Stimulated activated naive B cell treated with anti-CD40 and anti-IgM and Interleukin-4, amounts not matched to agents 10 μg/mL and 1 μg/mL and 100 μg/mL, for 72 hours (primary cell): ENCODE measurements at regions not wholly inside any gene's neighbourhood (a gene's known extent, or its start where the extent isn't known, plus 50 kb on each side); places are given as distances from the start of the nearest gene placed in this dataset.

ENCODE experiments used
- ATAC-seq, 2 donors: fragments of 150-1000 bp; cut with Tn5 transposase; replicated peaks; 2 replicates each; pipeline ENCODE4 v1.10.0; 2021; ENCODE audit warnings: moderate library complexity in 1 of 2
- DNase-seq: peaks from one replicate; pipeline ENCODE4 v3.0.0; 2021
- H3K27ac Mint-ChIP-seq: one replicate; pipeline ENCODE4 v1.8.0; 2022; ENCODE audit warnings: mild to moderate bottlenecking, mixed read lengths
- H3K27me3 Mint-ChIP-seq, 2 donors: one replicate each; pipeline ENCODE4 v1.8.0; 2022; ENCODE audit warnings: mixed read lengths in 2 of 2
- H3K36me3 Mint-ChIP-seq, 2 donors: one replicate each; pipeline ENCODE4 v1.8.0; 2022; ENCODE audit warnings: mixed read lengths in 2 of 2, mild to moderate bottlenecking in 1 of 2
- H3K4me1 Mint-ChIP-seq, 2 donors: one replicate each; pipeline ENCODE4 v1.8.0; 2022; ENCODE audit warnings: mixed read lengths in 2 of 2, mild to moderate bottlenecking in 1 of 2
- H3K4me3 Mint-ChIP-seq, 2 donors: one replicate each; pipeline ENCODE4 v1.8.0; 2022; ENCODE audit warnings: mild to moderate bottlenecking in 2 of 2, mixed read lengths in 2 of 2, moderate library complexity in 1 of 2
- H3K9me3 Mint-ChIP-seq, 2 donors: one replicate each; pipeline ENCODE4 v1.8.0; 2022; ENCODE audit warnings: mixed read lengths in 2 of 2, mild to moderate bottlenecking in 1 of 2

GRCh38 chr5:124403281-124403680, 343.2 kb downstream of the ZNF608 start:
- no peaks in the 10 kb centered on the region for H3K9me3 Mint-ChIP-seq
- peaks cover 6 to 16% of the 10 kb centered on the region in 2 donors for H3K4me1 Mint-ChIP-seq
- ATAC-seq (no peak), DNase-seq (no peak)
- H3K36me3 Mint-ChIP-seq, result no peaks in the 10 kb centered on the region
- peaks cover 0 to 6% of the 10 kb centered on the region in 2 donors for H3K27me3 Mint-ChIP-seq
- no peak overlapping the region for H3K27ac Mint-ChIP-seq
- H3K4me3 Mint-ChIP-seq, result no peak overlapping the region

GRCh38 chr5:124402144-124402581, 344.3 kb downstream of the ZNF608 start:
- Mint-ChIP-seq H3K9me3 (no peaks in the 10 kb centered on the region), H3K27me3 (peaks cover 0 to 6% of the 10 kb centered on the region in 2 donors), H3K36me3 (no peaks in the 10 kb centered on the region), H3K4me1 (peaks cover 8 to 19% of the 10 kb centered on the region in 2 donors), H3K27ac (no peak overlapping the region), H3K4me3 (no peak overlapping the region)
- ATAC-seq, result no peak
- DNase-seq, result no peak

- H3K9me3 Mint-ChIP-seq, result no peaks in the 10 kb centered on the region
- H3K4me1 Mint-ChIP-seq, result peaks cover 8 to 19% of the 10 kb centered on the region in 2 donors
- no peak overlapping the region for H3K27ac Mint-ChIP-seq
- no peak for DNase-seq
- no peak overlapping the region for H3K4me3 Mint-ChIP-seq
- no peak for ATAC-seq
- peaks cover 0 to 6% of the 10 kb centered on the region in 2 donors for H3K27me3 Mint-ChIP-seq
- H3K36me3 Mint-ChIP-seq, result no peaks in the 10 kb centered on the region
Observed at GRCh38 chr5:124401476-124402143, 344.8 kb downstream of the ZNF608 start.

GRCh38 chr5:124399426-124399961, 346.9 kb downstream of the ZNF608 start:
- H3K27ac Mint-ChIP-seq, result no peak overlapping the region

GRCh38 chr5:124398460-124398859, 348.0 kb downstream of the ZNF608 start:
- no peak overlapping the region for H3K27ac Mint-ChIP-seq
- H3K9me3 Mint-ChIP-seq, result no peaks in the 10 kb centered on the region
- peaks cover 4 to 11% of the 10 kb centered on the region in 2 donors for H3K4me1 Mint-ChIP-seq

More at GRCh38 chr5:124399426-124399961, 346.9 kb downstream of the ZNF608 start:
- no peak for DNase-seq
- Mint-ChIP-seq H3K9me3 (no peaks in the 10 kb centered on the region), H3K27me3 (peaks cover 0 to 12% of the 10 kb centered on the region in 2 donors), H3K36me3 (no peaks in the 10 kb centered on the region), H3K4me1 (peaks cover 4 to 12% of the 10 kb centered on the region in 2 donors), H3K4me3 (no peak overlapping the region)
- ATAC-seq, result no peak

GRCh38 chr5:124397317-124397716, 349.1 kb downstream of the ZNF608 start:
- Mint-ChIP-seq H3K27ac (no peak overlapping the region), H3K36me3 (no peaks in the 10 kb centered on the region), H3K4me3 (no peak overlapping the region), H3K9me3 (no peaks in the 10 kb centered on the region), H3K27me3 (peaks cover 0 to 12% of the 10 kb centered on the region in 2 donors), H3K4me1 (peaks cover 4 to 11% of the 10 kb centered on the region in 2 donors)
- no peak for ATAC-seq
- DNase-seq, result no peak

More at GRCh38 chr5:124398460-124398859, 348.0 kb downstream of the ZNF608 start:
- H3K27me3 Mint-ChIP-seq, result peaks cover 0 to 12% of the 10 kb centered on the region in 2 donors
- no peaks in the 10 kb centered on the region for H3K36me3 Mint-ChIP-seq
- DNase-seq (no peak), ATAC-seq (no peak)
- H3K4me3 Mint-ChIP-seq, result no peak overlapping the region

- no peaks in the 10 kb centered on the region for H3K9me3 Mint-ChIP-seq
- H3K4me3 Mint-ChIP-seq, result no peak overlapping the region
- DNase-seq, result no peak
- H3K36me3 Mint-ChIP-seq, result no peaks in the 10 kb centered on the region
- peaks cover 4 to 11% of the 10 kb centered on the region in 2 donors for H3K4me1 Mint-ChIP-seq
- H3K27ac Mint-ChIP-seq, result no peak overlapping the region
- peaks cover 0 to 12% of the 10 kb centered on the region in 2 donors for H3K27me3 Mint-ChIP-seq
- no peak for ATAC-seq
Observed at GRCh38 chr5:124395926-124396325, 350.5 kb downstream of the ZNF608 start.

GRCh38 chr5:124395287-124395686, 351.2 kb downstream of the ZNF608 start:
- Mint-ChIP-seq H3K4me3 (no peak overlapping the region), H3K4me1 (peaks cover 4 to 11% of the 10 kb centered on the region in 2 donors), H3K27me3 (peaks cover 0 to 7% of the 10 kb centered on the region in 2 donors), H3K27ac (no peak overlapping the region), H3K9me3 (peaks cover 0 to 4% of the 10 kb centered on the region in 2 donors), H3K36me3 (no peaks in the 10 kb centered on the region)
- ATAC-seq, result no peak
- no peak for DNase-seq

- Mint-ChIP-seq H3K4me1 (peaks cover 4 to 11% of the 10 kb centered on the region in 2 donors), H3K27ac (no peak overlapping the region), H3K27me3 (peaks cover 0 to 6% of the 10 kb centered on the region in 2 donors), H3K9me3 (peaks cover 4 to 5% of the 10 kb centered on the region in 2 donors), H3K36me3 (peaks cover 0 to 3% of the 10 kb centered on the region in 2 donors), H3K4me3 (no peak overlapping the region)
- DNase-seq (no peak), ATAC-seq (no peak)
Observed at GRCh38 chr5:124394700-124395245, 351.7 kb downstream of the ZNF608 start.

GRCh38 chr5:124393584-124394379, 352.7 kb downstream of the ZNF608 start:
- ATAC-seq (no peak), DNase-seq (no peak)
- H3K9me3 Mint-ChIP-seq, result peaks cover 8 to 9% of the 10 kb centered on the region in 2 donors
- no peak overlapping the region for H3K4me3 Mint-ChIP-seq
- peaks cover 0 to 6% of the 10 kb centered on the region in 2 donors for H3K27me3 Mint-ChIP-seq
- H3K4me1 Mint-ChIP-seq, result peaks cover 4 to 8% of the 10 kb centered on the region in 2 donors
- H3K27ac Mint-ChIP-seq, result no peak overlapping the region
- peaks cover 0 to 6% of the 10 kb centered on the region in 2 donors for H3K36me3 Mint-ChIP-seq

GRCh38 chr5:124383693-124384092, 362.7 kb downstream of the ZNF608 start:
- Mint-ChIP-seq H3K4me1 (no peaks in the 10 kb centered on the region), H3K27me3 (no peaks in the 10 kb centered on the region), H3K36me3 (peaks cover 15 to 18% of the 10 kb centered on the region in 2 donors), H3K4me3 (no peak overlapping the region), H3K9me3 (peaks cover 26 to 33% of the 10 kb centered on the region in 2 donors), H3K27ac (no peak overlapping the region)
- no peak for DNase-seq
- ATAC-seq, result no peak

GRCh38 chr5:124377386-124377785, 369.1 kb downstream of the ZNF608 start:
- Mint-ChIP-seq H3K27ac (no peak overlapping the region), H3K27me3 (no peaks in the 10 kb centered on the region), H3K9me3 (peaks cover 8 to 13% of the 10 kb centered on the region in 2 donors), H3K4me3 (no peak overlapping the region), H3K36me3 (peaks cover 6 to 9% of the 10 kb centered on the region in 2 donors), H3K4me1 (no peaks in the 10 kb centered on the region)
- DNase-seq (no peak), ATAC-seq (no peak)

- Mint-ChIP-seq H3K27ac (no peak overlapping the region), H3K36me3 (peaks cover 0 to 2% of the 10 kb centered on the region in 2 donors), H3K9me3 (peaks cover 0 to 6% of the 10 kb centered on the region in 2 donors), H3K4me3 (no peak overlapping the region), H3K27me3 (no peaks in the 10 kb centered on the region), H3K4me1 (no peaks in the 10 kb centered on the region)
- no peak for ATAC-seq
- no peak for DNase-seq
Observed at GRCh38 chr5:124373883-124374282, 372.6 kb downstream of the ZNF608 start.

GRCh38 chr5:124372457-124372856, 374.0 kb downstream of the ZNF608 start:
- DNase-seq (no peak), ATAC-seq (no peak)
- no peak overlapping the region for H3K4me3 Mint-ChIP-seq
- H3K9me3 Mint-ChIP-seq, result peaks cover 0 to 8% of the 10 kb centered on the region in 2 donors
- peaks cover 0 to 2% of the 10 kb centered on the region in 2 donors for H3K36me3 Mint-ChIP-seq
- no peaks in the 10 kb centered on the region for H3K27me3 Mint-ChIP-seq
- no peak overlapping the region for H3K27ac Mint-ChIP-seq
- no peaks in the 10 kb centered on the region for H3K4me1 Mint-ChIP-seq
